ENCODE measurements at regions not wholly inside any gene's neighbourhood (a gene's known extent, or its start where the extent isn't known, plus 50 kb on each side); places are given as distances from the start of the nearest gene placed in this dataset.

GRCh38 chr13:47420568-47420967 lies 523.7 kb upstream of the HTR2A start:
- Histone ChIP-seq H3K4me2 (ENCODE audit: low read depth, low read length, poor library complexity, severe bottlenecking) (no peak overlapping the region), H3F3A (ENCODE audit: insufficient read depth) (no peaks in the 10 kb centered on the region), H3K27me3 (ENCODE audit: low read length) (no peaks in the 10 kb centered on the region), H3K36me3 (ENCODE audit: low read length) (no peaks in the 10 kb centered on the region), H2AFZ (ENCODE audit: low read depth, low read length, severe bottlenecking) (no peak overlapping the region), H3K4me3 (ENCODE audit: insufficient read depth, low read length, poor library complexity, severe bottlenecking) (no peak overlapping the region), H3K9me3 (ENCODE audit: insufficient read depth, low read length) (no peaks in the 10 kb centered on the region), H3K79me2 (ENCODE audit: insufficient read depth, low read length) (no peaks in the 10 kb centered on the region), H3K9ac (ENCODE audit: low read length) (no peak overlapping the region), H4K20me1 (ENCODE audit: low read depth, low read length) (no peaks in the 10 kb centered on the region), H3K9me2 (replicated peaks; ENCODE audit: insufficient read depth, low read length) (no peaks in the 10 kb centered on the region; the same call in 1 of the 2 replicates), H3K27ac (ENCODE audit: low read depth, low read length) (no peak overlapping the region)
- TF ChIP-seq CTCF (IDR thresholded peaks at IDR 0.05; ENCODE audit: insufficient read depth, low read length, poor library complexity, severe bottlenecking), result no peak
- no peak for TF ChIP-seq EZH2phosphoT487 (conservative IDR thresholded peaks at IDR 0.05; ENCODE audit: low read length)

- Histone ChIP-seq H3K36me3 (ENCODE audit: low read length) (no peaks in the 10 kb centered on the region), H2AFZ (ENCODE audit: low read depth, low read length, severe bottlenecking) (no peak overlapping the region), H3K9me2 (replicated peaks; ENCODE audit: insufficient read depth, low read length) (no peaks in the 10 kb centered on the region; the same call in 1 of the 2 replicates), H3K4me3 (ENCODE audit: insufficient read depth, low read length, poor library complexity, severe bottlenecking) (no peak overlapping the region), H3F3A (ENCODE audit: insufficient read depth) (no peaks in the 10 kb centered on the region), H3K79me2 (ENCODE audit: insufficient read depth, low read length) (no peaks in the 10 kb centered on the region), H3K27ac (ENCODE audit: low read depth, low read length) (no peak overlapping the region), H3K9me3 (ENCODE audit: insufficient read depth, low read length) (no peaks in the 10 kb centered on the region), H3K27me3 (ENCODE audit: low read length) (no peaks in the 10 kb centered on the region), H4K20me1 (ENCODE audit: low read depth, low read length) (no peaks in the 10 kb centered on the region), H3K9ac (ENCODE audit: low read length) (no peak overlapping the region), H3K4me2 (ENCODE audit: low read depth, low read length, poor library complexity, severe bottlenecking) (no peak overlapping the region)
- TF ChIP-seq EZH2phosphoT487 (conservative IDR thresholded peaks at IDR 0.05; ENCODE audit: low read length) (no peak), CTCF (IDR thresholded peaks at IDR 0.05; ENCODE audit: insufficient read depth, low read length, poor library complexity, severe bottlenecking) (no peak)
These were observed 523.2 kb upstream of the HTR2A start for GRCh38 chr13:47420020-47420419.

- TF ChIP-seq EZH2phosphoT487 (conservative IDR thresholded peaks at IDR 0.05; ENCODE audit: low read length) (no peak), CTCF (IDR thresholded peaks at IDR 0.05; ENCODE audit: insufficient read depth, low read length, poor library complexity, severe bottlenecking) (no peak)
- no peaks in the 10 kb centered on the region for H3K27me3 ChIP-seq (ENCODE audit: low read length)
- no peaks in the 10 kb centered on the region for H3K79me2 ChIP-seq (ENCODE audit: insufficient read depth, low read length)
- H3F3A ChIP-seq (ENCODE audit: insufficient read depth), result no peaks in the 10 kb centered on the region
- H3K9me3 ChIP-seq (ENCODE audit: insufficient read depth, low read length), result no peaks in the 10 kb centered on the region
- H4K20me1 ChIP-seq (ENCODE audit: low read depth, low read length), result no peaks in the 10 kb centered on the region
- no peaks in the 10 kb centered on the region for H3K36me3 ChIP-seq (ENCODE audit: low read length)
- H3K27ac ChIP-seq (ENCODE audit: low read depth, low read length), result no peak overlapping the region
- no peak overlapping the region for H3K4me3 ChIP-seq (ENCODE audit: insufficient read depth, low read length, poor library complexity, severe bottlenecking)
- no peaks in the 10 kb centered on the region; the same call in 1 of the 2 replicates for H3K9me2 ChIP-seq (replicated peaks; ENCODE audit: insufficient read depth, low read length)
- H3K4me2 ChIP-seq (ENCODE audit: low read depth, low read length, poor library complexity, severe bottlenecking), result no peak overlapping the region
- H2AFZ ChIP-seq (ENCODE audit: low read depth, low read length, severe bottlenecking), result no peak overlapping the region
- no peak overlapping the region for H3K9ac ChIP-seq (ENCODE audit: low read length)
These were observed 521.5 kb upstream of the HTR2A start for GRCh38 chr13:47418206-47418920.
